ENCODE measurements at regions not wholly inside any gene's neighbourhood (a gene's known extent, or its start where the extent isn't known, plus 50 kb on each side); places are given as distances from the start of the nearest gene placed in this dataset.

- Mint-ChIP-seq H3K27me3 (ENCODE audit: low read depth) (no peaks in the 10 kb centered on the region), H3K4me1 (no peaks in the 10 kb centered on the region), H3K9me3 (no peaks in the 10 kb centered on the region; a peak in 2 of 5 replicates), H3K4me3 (no peak overlapping the region), H3K36me3 (ENCODE audit: insufficient read depth in 1 of 3, low read depth in 3 of 3) (no peaks in the 10 kb centered on the region), H3K27ac (no peak overlapping the region)
- Histone ChIP-seq H3K23ac (ENCODE audit: insufficient read length, low read depth, low read length) (no peak overlapping the region), H3K4ac (ENCODE audit: low read depth, low read length) (no peak overlapping the region), H4K20me1 (ENCODE audit: control insufficient read depth, insufficient read depth, insufficient read length) (no peaks in the 10 kb centered on the region), H3K27me3 (ENCODE audit: insufficient read depth, low read length) (no peaks in the 10 kb centered on the region), H3K14ac (ENCODE audit: insufficient read depth, low read length) (no peak overlapping the region), H3K4me1 (ENCODE audit: insufficient read depth, low read length) (no peaks in the 10 kb centered on the region), H3K56ac (ENCODE audit: insufficient read length, low read depth, low read length) (no peak overlapping the region), H2AK5ac (ENCODE audit: insufficient read length, low read length) (no peak overlapping the region), H3K9me3 (ENCODE audit: control insufficient read depth, low read depth, low read length) (no peaks in the 10 kb centered on the region), H3K9ac (ENCODE audit: extremely low read depth, insufficient read length, low read length) (no peak overlapping the region), H2BK5ac (ENCODE audit: insufficient read length, low read length) (no peak overlapping the region), H2BK12ac (ENCODE audit: insufficient read length, low read depth, low read length) (no peak overlapping the region), H3K4me2 (ENCODE audit: insufficient read depth, insufficient read length, low read length) (no peak overlapping the region), H3K79me2 (ENCODE audit: insufficient read depth, low read length) (no peaks in the 10 kb centered on the region), H4K91ac (ENCODE audit: insufficient read length, low read depth, low read length) (no peak overlapping the region), H3K79me1 (ENCODE audit: insufficient read depth, low read depth, low read length, poor library complexity, severe bottlenecking) (no peaks in the 10 kb centered on the region), H2BK15ac (ENCODE audit: low read depth, low read length) (no peak overlapping the region), H4K5ac (ENCODE audit: insufficient read length, low read depth, low read length) (no peak overlapping the region), H3K23me2 (ENCODE audit: insufficient read length, low read depth, low read length, poor library complexity, severe bottlenecking) (no peaks in the 10 kb centered on the region), H2BK120ac (ENCODE audit: low read depth, low read length, poor library complexity, severe bottlenecking) (no peak overlapping the region), H2BK20ac (ENCODE audit: low read depth, low read length, poor library complexity, severe bottlenecking) (no peak overlapping the region), H2AFZ (ENCODE audit: low read length) (no peak overlapping the region), H4K8ac (replicated peaks; ENCODE audit: insufficient read length, low read depth, low read length) (no peak overlapping the region), H3K18ac (ENCODE audit: insufficient read length, low read depth, low read length) (no peak overlapping the region), H3K27ac (ENCODE audit: insufficient read length, low read depth, low read length) (no peak overlapping the region), H3T11ph (ENCODE audit: low read length) (no peak overlapping the region)
- no peak for DNase-seq
- WGBS (ENCODE audit: extremely low coverage, insufficient read length, low lambda C conversion rate): no CpG with 5 or more reads among the region's 4 CpGs
- TF ChIP-seq CTCF (conservative IDR thresholded peaks at IDR 0.05): no peak
Observed at GRCh38 chr2:191749181-191749540, 71.2 kb downstream of the NABP1 start.

Data from H9 (cell line).